ENCODE measurements at regions not wholly inside any gene's neighbourhood (a gene's known extent, or its start where the extent isn't known, plus 50 kb on each side); places are given as distances from the start of the nearest gene placed in this dataset.

DNA sequence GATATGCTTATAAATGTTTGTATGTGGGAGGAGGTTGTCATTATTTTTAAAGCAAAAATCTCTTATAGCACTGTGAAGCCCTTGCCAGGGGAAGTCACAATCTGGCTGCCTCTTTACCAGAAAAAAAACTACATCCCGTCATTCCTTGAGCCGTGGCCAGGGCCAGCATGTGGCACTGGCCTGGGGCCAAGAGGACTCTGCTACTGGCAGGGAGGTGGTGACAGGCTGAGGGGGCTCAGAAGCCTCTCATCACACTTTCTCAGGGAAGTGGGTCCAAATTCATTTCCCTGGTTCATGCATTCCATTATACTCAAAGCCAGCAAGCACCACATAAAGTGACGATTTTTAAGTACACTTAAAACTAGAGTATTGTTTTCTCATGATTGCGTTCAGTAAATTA lies 457.3 kb downstream of the ZNF608 start:
- DNase-seq (ENCODE audit: low read depth): no peak
- no peak overlapping the region for H3K4me3 ChIP-seq (ENCODE audit: control insufficient read depth, low read depth, low read length)
- TF ChIP-seq, protein P1, sequence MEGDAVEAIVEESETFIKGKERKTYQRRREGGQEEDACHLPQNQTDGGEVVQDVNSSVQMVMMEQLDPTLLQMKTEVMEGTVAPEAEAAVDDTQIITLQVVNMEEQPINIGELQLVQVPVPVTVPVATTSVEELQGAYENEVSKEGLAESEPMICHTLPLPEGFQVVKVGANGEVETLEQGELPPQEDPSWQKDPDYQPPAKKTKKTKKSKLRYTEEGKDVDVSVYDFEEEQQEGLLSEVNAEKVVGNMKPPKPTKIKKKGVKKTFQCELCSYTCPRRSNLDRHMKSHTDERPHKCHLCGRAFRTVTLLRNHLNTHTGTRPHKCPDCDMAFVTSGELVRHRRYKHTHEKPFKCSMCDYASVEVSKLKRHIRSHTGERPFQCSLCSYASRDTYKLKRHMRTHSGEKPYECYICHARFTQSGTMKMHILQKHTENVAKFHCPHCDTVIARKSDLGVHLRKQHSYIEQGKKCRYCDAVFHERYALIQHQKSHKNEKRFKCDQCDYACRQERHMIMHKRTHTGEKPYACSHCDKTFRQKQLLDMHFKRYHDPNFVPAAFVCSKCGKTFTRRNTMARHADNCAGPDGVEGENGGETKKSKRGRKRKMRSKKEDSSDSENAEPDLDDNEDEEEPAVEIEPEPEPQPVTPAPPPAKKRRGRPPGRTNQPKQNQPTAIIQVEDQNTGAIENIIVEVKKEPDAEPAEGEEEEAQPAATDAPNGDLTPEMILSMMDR (conservative IDR thresholded peaks at IDR 0.05; ENCODE audit: control insufficient read depth, insufficient read depth, low read depth, low read length): no peak

DNA sequence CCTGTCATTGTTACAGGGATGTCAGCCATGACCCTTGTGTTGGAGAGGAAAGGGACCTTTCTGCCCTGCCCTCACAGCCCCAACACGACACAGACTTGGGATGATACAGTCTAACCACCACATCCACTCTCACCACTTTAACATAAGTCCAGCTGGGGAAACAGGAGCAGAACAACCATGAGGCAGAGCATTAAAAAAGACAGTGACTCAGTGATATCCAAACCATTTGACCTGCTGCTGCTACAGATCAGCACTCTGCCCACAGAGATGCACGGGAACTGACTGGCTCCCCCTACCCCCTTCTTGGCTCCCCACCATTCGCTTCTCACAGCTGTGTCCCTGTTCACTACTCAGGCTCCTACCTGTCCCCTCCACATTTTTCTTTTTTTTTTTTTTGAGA lies 458.6 kb downstream of the ZNF608 start:
- peak; percentile 4 for DNase-seq (ENCODE audit: low read depth)
- H3K4me3 ChIP-seq (ENCODE audit: control insufficient read depth, low read depth, low read length): no peak overlapping the region
- TF ChIP-seq, protein P1 (conservative IDR thresholded peaks at IDR 0.05; ENCODE audit: control insufficient read depth, insufficient read depth, low read depth, low read length): no peak

DNA sequence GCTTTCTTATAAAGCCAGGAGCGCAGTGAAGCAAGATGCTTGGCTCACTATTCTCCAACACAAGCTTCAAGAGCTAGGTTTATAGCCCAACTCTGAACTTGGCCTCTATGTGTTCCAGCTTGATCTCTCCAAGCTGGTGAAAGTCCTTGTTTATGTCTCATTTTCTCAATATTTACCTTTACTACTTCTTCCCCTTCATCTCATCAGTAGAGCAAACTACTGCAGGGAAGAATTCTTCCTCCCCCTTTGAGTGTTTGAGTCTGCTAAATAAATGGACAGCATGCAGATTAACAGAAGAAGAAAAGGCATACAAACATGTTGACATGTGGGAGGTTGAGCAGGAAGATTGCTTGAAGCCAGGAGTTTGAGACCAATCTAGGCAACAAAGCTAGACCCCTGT lies 460.7 kb downstream of the ZNF608 start:
- DNase-seq (ENCODE audit: low read depth): no peak
- TF ChIP-seq, protein P1 (conservative IDR thresholded peaks at IDR 0.05; ENCODE audit: control insufficient read depth, insufficient read depth, low read depth, low read length): no peak
- no peak overlapping the region for H3K4me3 ChIP-seq (ENCODE audit: control insufficient read depth, low read depth, low read length)

DNA sequence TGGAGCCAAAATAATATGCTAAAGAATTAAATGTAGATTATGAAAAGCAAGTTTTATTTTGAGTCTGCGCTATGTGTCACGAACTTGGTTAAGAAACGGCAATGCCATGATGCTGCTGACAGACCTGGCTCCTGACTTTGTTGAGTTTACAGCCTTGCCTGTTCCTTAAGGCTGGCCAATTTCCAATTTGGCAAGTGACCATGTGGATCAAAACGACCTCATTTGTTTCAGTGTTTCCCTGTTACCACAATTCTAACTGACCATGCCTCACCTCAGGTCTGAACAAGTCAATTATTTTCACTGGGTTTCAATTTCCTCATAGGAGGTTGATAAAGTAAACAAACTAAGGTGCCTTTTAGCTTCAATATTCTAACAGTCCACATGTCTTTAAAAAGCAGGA lies 461.4 kb downstream of the ZNF608 start:
- DNase-seq (ENCODE audit: low read depth): no peak
- H3K4me3 ChIP-seq (ENCODE audit: control insufficient read depth, low read depth, low read length): no peak overlapping the region
- TF ChIP-seq, protein P1 (conservative IDR thresholded peaks at IDR 0.05; ENCODE audit: control insufficient read depth, insufficient read depth, low read depth, low read length): no peak

DNA sequence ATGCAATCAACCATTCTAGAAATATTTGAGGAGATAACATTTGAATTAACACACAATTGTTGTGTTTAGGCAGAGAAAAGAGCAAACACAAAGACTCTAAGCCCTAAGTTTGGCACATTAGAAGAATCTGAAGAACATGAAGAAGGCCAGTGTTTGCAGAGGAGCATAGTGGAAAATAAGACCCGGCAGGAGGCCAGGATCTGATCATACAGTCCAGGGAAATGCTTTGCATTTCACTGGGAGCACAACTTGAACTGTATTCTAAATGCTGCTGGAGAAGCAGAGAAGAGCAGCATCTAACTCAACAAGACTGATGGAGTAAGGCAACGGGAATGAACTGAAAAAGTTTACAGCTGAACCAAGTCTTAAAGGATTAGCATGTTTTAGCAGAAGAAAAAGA lies 463.4 kb downstream of the ZNF608 start:
- DNase-seq (ENCODE audit: low read depth): no peak
- TF ChIP-seq, protein P1 (conservative IDR thresholded peaks at IDR 0.05; ENCODE audit: control insufficient read depth, insufficient read depth, low read depth, low read length): no peak
- no peak overlapping the region for H3K4me3 ChIP-seq (ENCODE audit: control insufficient read depth, low read depth, low read length)

DNA sequence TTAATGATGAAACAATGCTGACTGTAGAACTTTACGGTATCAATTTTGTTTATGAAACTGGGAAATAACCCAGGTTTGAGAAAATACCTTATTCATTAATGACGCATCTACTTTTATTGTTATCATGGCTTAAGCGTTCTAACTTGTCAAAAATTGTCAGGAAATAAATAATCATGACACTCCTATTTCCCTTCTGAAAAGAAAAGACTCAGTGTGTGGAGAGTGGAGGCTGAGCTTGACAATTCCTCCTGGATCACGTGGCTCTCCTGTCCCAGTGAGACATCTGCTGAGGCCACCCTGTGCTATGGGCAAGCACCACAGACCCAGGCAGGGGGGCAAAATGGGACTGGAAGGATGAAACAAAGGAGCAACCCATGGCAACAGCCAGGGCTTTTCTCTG lies 466.4 kb downstream of the ZNF608 start:
- no peak overlapping the region for H3K4me3 ChIP-seq (ENCODE audit: control insufficient read depth, low read depth, low read length)
- TF ChIP-seq, protein P1 (conservative IDR thresholded peaks at IDR 0.05; ENCODE audit: control insufficient read depth, insufficient read depth, low read depth, low read length): no peak
- DNase-seq (ENCODE audit: low read depth): no peak

All from fibroblast of mammary gland (primary cell).